ENCODE measurements at regions not wholly inside any gene's neighbourhood (a gene's known extent, or its start where the extent isn't known, plus 50 kb on each side); places are given as distances from the start of the nearest gene placed in this dataset.

DNA sequence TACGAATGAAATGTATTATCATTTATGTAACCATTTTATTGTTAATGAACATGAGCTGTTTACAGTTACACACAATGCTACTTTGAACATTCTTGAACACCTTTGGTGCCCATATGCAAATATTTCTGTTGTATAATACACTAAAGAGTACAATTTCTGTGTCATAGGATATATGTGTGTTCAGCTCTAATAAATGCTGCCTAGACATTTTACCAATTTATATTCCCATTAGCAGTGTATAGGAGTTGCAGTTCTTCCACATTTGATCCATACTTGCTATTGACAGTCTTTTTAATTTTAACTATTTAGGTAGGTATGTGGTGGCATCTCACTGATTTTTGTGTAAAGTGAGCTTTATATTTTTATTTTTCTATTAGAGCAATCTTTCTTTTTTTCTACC lies 331.8 kb downstream of the ZIC1 start:
- Histone ChIP-seq H3K36me3 (ENCODE audit: insufficient read depth, low read length) (no peaks in the 10 kb centered on the region), H3K9me3 (ENCODE audit: low read length) (peaks cover 17% of the 10 kb centered on the region), H3K27me3 (ENCODE audit: low read length) (no peaks in the 10 kb centered on the region), H3K4me2 (ENCODE audit: low read depth, low read length, poor library complexity, severe bottlenecking) (no peak overlapping the region), H4K20me1 (ENCODE audit: insufficient read depth, low read depth, low read length) (no peaks in the 10 kb centered on the region), H2AFZ (ENCODE audit: low read length) (no peak overlapping the region), H3K9me2 (replicated peaks; ENCODE audit: insufficient read depth, low read length) (no peaks in the 10 kb centered on the region), H3K4me3 (ENCODE audit: low read length) (no peak overlapping the region), H3K27ac (ENCODE audit: low read length) (no peak overlapping the region), H3K9ac (ENCODE audit: low read length) (no peak overlapping the region), H3K79me2 (ENCODE audit: low read length) (no peaks in the 10 kb centered on the region), H3K4me1 (ENCODE audit: low read length) (no peaks in the 10 kb centered on the region)
- no peak for DNase-seq

DNA sequence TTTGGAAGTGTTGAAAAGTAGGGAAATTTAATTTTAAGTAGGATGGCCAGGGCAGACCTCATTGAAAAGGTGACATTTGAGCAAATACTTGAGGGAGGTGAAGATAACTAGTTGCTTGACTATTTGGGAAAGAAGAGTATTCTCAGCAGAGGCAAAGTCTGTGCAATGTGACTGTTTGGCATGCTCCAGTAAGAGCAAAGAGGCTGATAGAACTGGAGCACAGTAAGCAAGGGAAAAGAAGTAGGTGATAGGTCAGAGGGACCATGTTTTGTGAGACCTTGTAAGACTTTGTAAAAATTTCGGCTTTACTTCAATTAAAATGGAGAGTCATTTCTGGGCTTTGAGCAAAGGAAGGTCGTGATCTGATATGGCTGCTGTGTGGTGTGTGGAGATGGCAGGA lies 335.8 kb downstream of the ZIC1 start:
- H3K27me3 ChIP-seq (ENCODE audit: low read length), result no peaks in the 10 kb centered on the region
- H3K9me3 ChIP-seq (ENCODE audit: low read length), result peaks cover 15% of the 10 kb centered on the region
- no peak overlapping the region for H3K4me2 ChIP-seq (ENCODE audit: low read depth, low read length, poor library complexity, severe bottlenecking)
- H3K4me3 ChIP-seq (ENCODE audit: low read length), result no peak overlapping the region
- H3K9me2 ChIP-seq (replicated peaks; ENCODE audit: insufficient read depth, low read length), result no peaks in the 10 kb centered on the region
- H3K9ac ChIP-seq (ENCODE audit: low read length), result no peak overlapping the region
- H4K20me1 ChIP-seq (ENCODE audit: insufficient read depth, low read depth, low read length), result no peaks in the 10 kb centered on the region
- H2AFZ ChIP-seq (ENCODE audit: low read length), result no peak overlapping the region
- H3K4me1 ChIP-seq (ENCODE audit: low read length), result no peaks in the 10 kb centered on the region
- no peaks in the 10 kb centered on the region for H3K36me3 ChIP-seq (ENCODE audit: insufficient read depth, low read length)
- no peak for DNase-seq
- no peak overlapping the region for H3K27ac ChIP-seq (ENCODE audit: low read length)
- H3K79me2 ChIP-seq (ENCODE audit: low read length), result no peaks in the 10 kb centered on the region

DNA sequence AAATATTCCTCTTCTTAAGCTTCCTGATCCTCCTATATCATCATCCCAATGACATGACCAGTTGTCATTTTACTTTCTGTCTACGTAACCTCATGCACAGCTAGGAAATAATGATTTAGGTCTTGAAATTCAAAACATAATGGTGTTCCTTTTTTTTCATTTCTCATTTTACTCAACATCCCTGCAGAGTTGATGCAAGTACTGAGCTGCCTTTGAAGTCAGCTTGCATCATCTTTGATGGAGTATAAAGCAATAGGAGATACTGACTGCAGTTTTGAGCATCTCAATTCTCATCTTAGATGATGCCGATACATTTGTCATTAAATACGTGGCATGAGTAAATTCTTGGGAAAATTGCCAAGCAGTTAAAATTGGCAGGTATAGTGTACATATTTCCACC lies 346.1 kb downstream of the ZIC1 start:
- H3K4me1 ChIP-seq (ENCODE audit: low read length), result no peaks in the 10 kb centered on the region
- no peak overlapping the region for H3K27ac ChIP-seq (ENCODE audit: low read length)
- no peaks in the 10 kb centered on the region for H3K79me2 ChIP-seq (ENCODE audit: low read length)
- H3K9me3 ChIP-seq (ENCODE audit: low read length), result peaks cover 9% of the 10 kb centered on the region; the same call in 1 of the 2 replicates
- H3K9me2 ChIP-seq (replicated peaks; ENCODE audit: insufficient read depth, low read length), result no peaks in the 10 kb centered on the region
- no peak overlapping the region for H3K9ac ChIP-seq (ENCODE audit: low read length)
- no peak overlapping the region for H3K4me3 ChIP-seq (ENCODE audit: low read length)
- no peaks in the 10 kb centered on the region for H3K36me3 ChIP-seq (ENCODE audit: insufficient read depth, low read length)
- DNase-seq, result no peak
- no peak overlapping the region for H3K4me2 ChIP-seq (ENCODE audit: low read depth, low read length, poor library complexity, severe bottlenecking)
- no peaks in the 10 kb centered on the region for H3K27me3 ChIP-seq (ENCODE audit: low read length)
- no peak overlapping the region for H2AFZ ChIP-seq (ENCODE audit: low read length)
- H4K20me1 ChIP-seq (ENCODE audit: insufficient read depth, low read depth, low read length), result no peaks in the 10 kb centered on the region

DNA sequence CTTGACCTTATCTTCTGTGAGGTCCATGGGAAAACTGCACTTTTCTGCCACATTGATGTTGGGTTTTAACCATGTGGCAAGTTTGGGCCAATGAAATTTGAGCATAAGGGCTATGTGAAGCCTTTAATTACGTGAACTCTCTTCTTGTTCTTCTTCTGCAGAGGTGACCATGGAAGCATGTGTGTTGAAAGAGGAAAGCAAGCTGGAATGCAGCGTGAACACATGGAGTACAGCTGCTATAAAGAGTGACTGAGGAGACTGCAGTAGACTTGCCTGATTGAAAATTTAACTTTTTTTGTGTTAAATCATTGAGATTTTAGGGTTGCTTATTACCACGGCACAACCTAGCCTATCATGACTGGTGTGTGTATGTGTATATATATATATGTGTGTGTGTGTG lies 347.3 kb downstream of the ZIC1 start:
- no peak for DNase-seq
- no peak overlapping the region for H3K9ac ChIP-seq (ENCODE audit: low read length)
- H3K9me3 ChIP-seq (ENCODE audit: low read length), result peaks cover 9% of the 10 kb centered on the region; the same call in 1 of the 2 replicates
- H3K4me1 ChIP-seq (ENCODE audit: low read length), result no peaks in the 10 kb centered on the region
- no peak overlapping the region for H3K27ac ChIP-seq (ENCODE audit: low read length)
- no peak overlapping the region for H2AFZ ChIP-seq (ENCODE audit: low read length)
- no peak overlapping the region for H3K4me3 ChIP-seq (ENCODE audit: low read length)
- H3K36me3 ChIP-seq (ENCODE audit: insufficient read depth, low read length), result no peaks in the 10 kb centered on the region
- H3K79me2 ChIP-seq (ENCODE audit: low read length), result no peaks in the 10 kb centered on the region
- H3K4me2 ChIP-seq (ENCODE audit: low read depth, low read length, poor library complexity, severe bottlenecking), result no peak overlapping the region
- H3K27me3 ChIP-seq (ENCODE audit: low read length), result no peaks in the 10 kb centered on the region
- H4K20me1 ChIP-seq (ENCODE audit: insufficient read depth, low read depth, low read length), result no peaks in the 10 kb centered on the region
- H3K9me2 ChIP-seq (replicated peaks; ENCODE audit: insufficient read depth, low read length), result no peaks in the 10 kb centered on the region

DNA sequence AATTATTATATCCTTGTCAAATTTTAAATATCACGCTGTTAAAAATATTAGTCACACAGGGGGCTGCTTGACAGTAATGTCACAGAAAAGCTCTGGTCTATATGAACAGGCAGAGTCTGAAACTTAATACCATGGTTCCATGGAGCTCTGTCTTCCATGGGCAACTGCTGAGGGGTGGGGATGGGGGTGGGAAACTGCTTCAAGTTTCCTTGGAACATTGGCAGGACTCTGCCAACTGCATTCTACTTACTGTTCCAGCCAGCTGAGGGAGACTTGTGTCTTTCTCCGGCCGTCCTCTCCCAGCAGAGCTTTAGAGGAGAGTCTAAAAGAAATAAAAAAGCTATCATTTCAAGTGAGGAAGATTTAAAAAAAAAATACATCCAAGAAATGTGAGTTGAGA lies 348.7 kb downstream of the ZIC1 start:
- Histone ChIP-seq H3K9ac (ENCODE audit: low read length) (no peak overlapping the region), H3K4me3 (ENCODE audit: low read length) (no peak overlapping the region), H3K79me2 (ENCODE audit: low read length) (no peaks in the 10 kb centered on the region)

DNA sequence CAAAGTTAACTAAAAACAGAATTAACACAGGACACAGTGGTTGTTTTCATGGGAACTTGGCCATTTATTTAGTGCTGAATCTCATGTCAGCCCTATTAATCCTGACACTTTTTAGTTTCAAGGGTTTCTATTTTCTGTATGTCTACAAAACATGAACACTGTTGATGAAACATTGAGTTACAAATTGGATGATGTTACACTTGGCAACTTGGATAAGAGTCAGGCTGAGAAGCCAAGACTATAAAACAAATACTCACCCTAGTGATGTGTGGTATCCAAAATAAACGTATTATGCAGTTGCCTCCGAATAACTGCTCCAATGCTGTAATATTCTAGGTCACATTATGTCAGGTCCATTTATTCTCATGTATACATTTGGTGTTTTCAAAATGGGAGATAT lies 349.6 kb downstream of the ZIC1 start:
- Histone ChIP-seq H3K36me3 (ENCODE audit: insufficient read depth, low read length) (no peaks in the 10 kb centered on the region), H3K9me2 (replicated peaks; ENCODE audit: insufficient read depth, low read length) (no peaks in the 10 kb centered on the region), H4K20me1 (ENCODE audit: insufficient read depth, low read depth, low read length) (no peaks in the 10 kb centered on the region), H3K4me1 (ENCODE audit: low read length) (no peaks in the 10 kb centered on the region), H3K4me2 (ENCODE audit: low read depth, low read length, poor library complexity, severe bottlenecking) (no peak overlapping the region), H3K9me3 (ENCODE audit: low read length) (peaks cover 9% of the 10 kb centered on the region; the same call in 1 of the 2 replicates), H3K9ac (ENCODE audit: low read length) (no peak overlapping the region), H3K27me3 (ENCODE audit: low read length) (no peaks in the 10 kb centered on the region), H2AFZ (ENCODE audit: low read length) (no peak overlapping the region), H3K4me3 (ENCODE audit: low read length) (no peak overlapping the region), H3K79me2 (ENCODE audit: low read length) (no peaks in the 10 kb centered on the region), H3K27ac (ENCODE audit: low read length) (no peak overlapping the region)
- DNase-seq, result no peak

More for the DNA sequence above, 348.7 kb downstream of the ZIC1 start:
- H3K9me2 ChIP-seq (replicated peaks; ENCODE audit: insufficient read depth, low read length), result no peaks in the 10 kb centered on the region
- no peak overlapping the region for H3K4me2 ChIP-seq (ENCODE audit: low read depth, low read length, poor library complexity, severe bottlenecking)
- no peak overlapping the region for H2AFZ ChIP-seq (ENCODE audit: low read length)
- peaks cover 9% of the 10 kb centered on the region; the same call in 1 of the 2 replicates for H3K9me3 ChIP-seq (ENCODE audit: low read length)
- H3K27ac ChIP-seq (ENCODE audit: low read length), result no peak overlapping the region
- H3K27me3 ChIP-seq (ENCODE audit: low read length), result no peaks in the 10 kb centered on the region
- no peak for DNase-seq
- no peaks in the 10 kb centered on the region for H3K36me3 ChIP-seq (ENCODE audit: insufficient read depth, low read length)
- no peaks in the 10 kb centered on the region for H3K4me1 ChIP-seq (ENCODE audit: low read length)
- no peaks in the 10 kb centered on the region for H4K20me1 ChIP-seq (ENCODE audit: insufficient read depth, low read depth, low read length)

DNA sequence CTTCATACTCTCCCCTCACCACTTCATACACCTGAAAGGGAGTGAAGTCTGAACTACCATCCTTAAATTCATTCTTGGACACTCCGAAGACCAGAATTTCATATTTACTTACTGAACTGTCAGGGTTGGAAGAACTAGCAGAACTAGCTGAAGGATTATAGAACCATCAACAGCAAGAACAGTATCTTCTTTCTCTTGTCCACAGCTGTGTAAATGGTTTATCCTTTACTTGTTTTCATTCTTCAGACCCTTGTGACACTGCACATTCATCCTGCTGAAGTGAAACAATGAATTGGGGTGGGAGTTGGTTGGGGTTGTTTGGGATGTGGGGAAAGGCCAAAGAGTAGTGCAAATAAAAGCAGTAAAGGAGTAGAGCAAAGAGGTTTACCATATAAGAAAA lies 350.9 kb downstream of the ZIC1 start:
- Histone ChIP-seq H3K4me2 (ENCODE audit: low read depth, low read length, poor library complexity, severe bottlenecking) (no peak overlapping the region), H3K79me2 (ENCODE audit: low read length) (no peaks in the 10 kb centered on the region), H2AFZ (ENCODE audit: low read length) (no peak overlapping the region), H3K36me3 (ENCODE audit: insufficient read depth, low read length) (no peaks in the 10 kb centered on the region), H3K9ac (ENCODE audit: low read length) (no peak overlapping the region), H3K9me2 (replicated peaks; ENCODE audit: insufficient read depth, low read length) (no peaks in the 10 kb centered on the region), H3K27ac (ENCODE audit: low read length) (no peak overlapping the region), H3K27me3 (ENCODE audit: low read length) (no peaks in the 10 kb centered on the region), H4K20me1 (ENCODE audit: insufficient read depth, low read depth, low read length) (no peaks in the 10 kb centered on the region), H3K4me1 (ENCODE audit: low read length) (no peaks in the 10 kb centered on the region), H3K9me3 (ENCODE audit: low read length) (peaks cover 9% of the 10 kb centered on the region; the same call in 1 of the 2 replicates), H3K4me3 (ENCODE audit: low read length) (no peak overlapping the region)
- no peak for DNase-seq

DNA sequence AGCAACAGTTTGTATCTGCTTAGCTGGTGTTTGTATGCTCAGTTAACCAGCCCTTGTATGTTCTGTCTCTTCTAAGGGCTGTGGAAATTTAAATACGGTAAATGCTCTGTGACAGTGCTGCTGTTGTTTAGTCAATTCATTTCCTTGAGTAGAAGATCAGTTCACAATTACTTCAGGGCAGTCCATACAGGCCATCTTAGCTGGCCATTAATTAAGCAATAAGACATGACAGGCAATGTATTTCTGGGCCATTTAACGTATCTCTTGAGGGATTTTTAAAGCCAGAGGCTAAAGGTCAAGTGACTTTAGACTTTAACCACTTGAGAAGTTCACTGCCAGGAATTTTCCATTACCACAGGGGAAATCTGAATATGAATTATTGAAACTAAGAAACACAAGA lies 351.8 kb downstream of the ZIC1 start:
- DNase-seq, result no peak
- H3K36me3 ChIP-seq (ENCODE audit: insufficient read depth, low read length), result no peaks in the 10 kb centered on the region
- H3K9me3 ChIP-seq (ENCODE audit: low read length), result 0 out of 2 replicates have a peak, but pooled peaks cover 4% of the 10 kb centered on the region
- H2AFZ ChIP-seq (ENCODE audit: low read length), result no peak overlapping the region
- H3K27me3 ChIP-seq (ENCODE audit: low read length), result no peaks in the 10 kb centered on the region
- no peak overlapping the region for H3K27ac ChIP-seq (ENCODE audit: low read length)
- H3K9ac ChIP-seq (ENCODE audit: low read length), result no peak overlapping the region
- H3K4me1 ChIP-seq (ENCODE audit: low read length), result no peaks in the 10 kb centered on the region
- H3K4me3 ChIP-seq (ENCODE audit: low read length), result no peak overlapping the region
- no peak overlapping the region for H3K4me2 ChIP-seq (ENCODE audit: low read depth, low read length, poor library complexity, severe bottlenecking)
- H3K9me2 ChIP-seq (replicated peaks; ENCODE audit: insufficient read depth, low read length), result no peaks in the 10 kb centered on the region
- no peaks in the 10 kb centered on the region for H3K79me2 ChIP-seq (ENCODE audit: low read length)
- H4K20me1 ChIP-seq (ENCODE audit: insufficient read depth, low read depth, low read length), result no peaks in the 10 kb centered on the region

DNA sequence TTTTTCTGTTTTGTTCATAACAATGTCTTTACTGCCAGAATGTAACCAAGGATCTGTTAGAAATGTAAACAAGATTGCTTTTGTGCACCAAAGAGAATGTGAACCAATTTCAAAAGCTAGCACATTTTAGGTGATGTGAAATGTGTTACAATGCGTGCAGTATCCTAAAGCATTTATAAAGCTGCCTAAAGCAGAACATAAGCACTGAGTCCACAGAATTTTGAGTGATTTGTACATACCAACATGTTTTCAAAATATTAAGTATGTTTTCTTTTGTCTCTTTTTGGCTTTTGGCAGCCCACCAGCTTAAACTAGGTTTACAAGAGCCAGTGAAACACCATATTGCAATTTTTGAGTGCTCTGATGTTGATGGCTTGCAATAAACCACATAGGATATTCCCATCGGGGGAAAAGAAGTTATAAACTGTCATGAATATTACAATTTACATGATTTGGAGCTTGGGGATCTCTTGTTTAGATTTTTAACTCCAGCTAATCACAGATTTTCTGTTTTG lies 364.0 kb downstream of the ZIC1 start:
- no peak overlapping the region for H2AFZ ChIP-seq (ENCODE audit: low read length)
- no peaks in the 10 kb centered on the region; the same call in 1 of the 2 replicates for H3K9me2 ChIP-seq (replicated peaks; ENCODE audit: insufficient read depth, low read length)
- H3K9me3 ChIP-seq (ENCODE audit: low read length), result no peaks in the 10 kb centered on the region
- H4K20me1 ChIP-seq (ENCODE audit: insufficient read depth, low read depth, low read length), result no peaks in the 10 kb centered on the region
- DNase-seq, result no peak
- H3K27me3 ChIP-seq (ENCODE audit: low read length), result no peaks in the 10 kb centered on the region
- no peak overlapping the region for H3K4me3 ChIP-seq (ENCODE audit: low read length)
- no peak overlapping the region for H3K9ac ChIP-seq (ENCODE audit: low read length)
- H3K36me3 ChIP-seq (ENCODE audit: insufficient read depth, low read length), result no peaks in the 10 kb centered on the region
- H3K27ac ChIP-seq (ENCODE audit: low read length), result no peak overlapping the region
- H3K4me2 ChIP-seq (ENCODE audit: low read depth, low read length, poor library complexity, severe bottlenecking), result no peak overlapping the region
- no peaks in the 10 kb centered on the region for H3K79me2 ChIP-seq (ENCODE audit: low read length)
- no peaks in the 10 kb centered on the region for H3K4me1 ChIP-seq (ENCODE audit: low read length)

All from Karpas-422 (cell line).